ENCODE measurements at regions not wholly inside any gene's neighbourhood (a gene's known extent, or its start where the extent isn't known, plus 50 kb on each side); places are given as distances from the start of the nearest gene placed in this dataset.

DNA sequence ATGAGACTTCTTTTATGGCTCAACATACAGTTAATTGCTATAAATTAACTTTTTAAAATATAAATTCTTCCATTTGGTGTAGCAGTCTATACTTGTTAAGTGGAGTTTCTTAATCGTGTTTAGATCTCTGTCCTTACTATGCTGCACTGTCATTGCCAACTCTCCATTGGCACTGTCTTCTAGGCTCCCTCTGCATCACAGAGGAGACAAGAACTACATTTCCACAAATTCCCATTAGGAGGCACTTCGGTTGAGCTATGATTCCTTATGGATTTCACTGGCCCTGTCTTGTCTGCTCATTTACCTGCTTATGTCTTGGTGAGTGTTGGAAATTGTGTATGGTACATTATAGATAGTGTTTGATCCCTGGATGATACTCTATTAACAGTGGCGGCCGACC is 630.9 kb upstream of the ATXN7L3B start:
- TF ChIP-seq, protein P1, sequence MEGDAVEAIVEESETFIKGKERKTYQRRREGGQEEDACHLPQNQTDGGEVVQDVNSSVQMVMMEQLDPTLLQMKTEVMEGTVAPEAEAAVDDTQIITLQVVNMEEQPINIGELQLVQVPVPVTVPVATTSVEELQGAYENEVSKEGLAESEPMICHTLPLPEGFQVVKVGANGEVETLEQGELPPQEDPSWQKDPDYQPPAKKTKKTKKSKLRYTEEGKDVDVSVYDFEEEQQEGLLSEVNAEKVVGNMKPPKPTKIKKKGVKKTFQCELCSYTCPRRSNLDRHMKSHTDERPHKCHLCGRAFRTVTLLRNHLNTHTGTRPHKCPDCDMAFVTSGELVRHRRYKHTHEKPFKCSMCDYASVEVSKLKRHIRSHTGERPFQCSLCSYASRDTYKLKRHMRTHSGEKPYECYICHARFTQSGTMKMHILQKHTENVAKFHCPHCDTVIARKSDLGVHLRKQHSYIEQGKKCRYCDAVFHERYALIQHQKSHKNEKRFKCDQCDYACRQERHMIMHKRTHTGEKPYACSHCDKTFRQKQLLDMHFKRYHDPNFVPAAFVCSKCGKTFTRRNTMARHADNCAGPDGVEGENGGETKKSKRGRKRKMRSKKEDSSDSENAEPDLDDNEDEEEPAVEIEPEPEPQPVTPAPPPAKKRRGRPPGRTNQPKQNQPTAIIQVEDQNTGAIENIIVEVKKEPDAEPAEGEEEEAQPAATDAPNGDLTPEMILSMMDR (conservative IDR thresholded peaks at IDR 0.05 in 1 of 2, IDR thresholded peaks at IDR 0.05 in 1 of 2; ENCODE audit: extremely low read depth in 1 of 2, insufficient read depth in 1 of 2, low read depth in 1 of 2, low read length in 2 of 2) = no peak
- TF ChIP-seq EZH2 (IDR thresholded peaks at IDR 0.05; ENCODE audit: borderline replicate concordance, low read length) = no peak
